HEK293T (cell line): ENCODE measurements at regions not wholly inside any gene's neighbourhood (a gene's known extent, or its start where the extent isn't known, plus 50 kb on each side); places are given as distances from the start of the nearest gene placed in this dataset.

Source experiments
- CTCF ChIA-PET: fragments of 350-600 bp; formaldehyde crosslinking; extraction: SDS; loops from one replicate; lab custom pipeline; 2021; ENCODE audit warnings: antibody characterized with exemption, inconsistent platforms; lab: Yijun Ruan, JAX
- POLR2A ChIA-PET: fragments of 350-600 bp; formaldehyde crosslinking; extraction: SDS; loops from one replicate; lab custom pipeline; 2020; ENCODE audit warnings: antibody characterized with exemption, inconsistent platforms; lab: Yijun Ruan, JAX
- DNase-seq: peaks from one replicate; pipeline ENCODE4 v3.0.0; 2012; ENCODE audit warnings: mixed read lengths; ENCODE audit errors: extremely low spot score
- ARNT ChIP-seq: fragments of 450-650 bp; IDR thresholded peaks from 2 replicates; pipeline ENCODE4 v1.6.1; 2017; ENCODE audit warnings: mild to moderate bottlenecking
- BHLHE40 ChIP-seq: fragments of 450-650 bp; IDR thresholded peaks from 2 replicates; pipeline ENCODE4 v1.6.1; 2016; ENCODE audit warnings: mild to moderate bottlenecking, moderate library complexity, borderline replicate concordance
- CTBP1 ChIP-seq: fragments of 450-650 bp; IDR thresholded peaks from 2 replicates; pipeline ENCODE4 v1.6.1; 2016; ENCODE audit warnings: borderline replicate concordance
- ELF4 ChIP-seq: fragments of 450-650 bp; IDR thresholded peaks from 2 replicates; pipeline ENCODE4 v1.6.1; 2017; ENCODE audit warnings: antibody characterized with exemption
- FOXA1 ChIP-seq: fragments of 450-650 bp; IDR thresholded peaks from 2 replicates; pipeline ENCODE4 v1.6.1; 2016; ENCODE audit warnings: mild to moderate bottlenecking
- FOXK2 ChIP-seq: fragments of 450-650 bp; IDR thresholded peaks from 2 replicates; pipeline ENCODE4 v1.6.1; 2016; ENCODE audit warnings: mild to moderate bottlenecking
- FOXM1 ChIP-seq: fragments of 450-650 bp; IDR thresholded peaks from 2 replicates; pipeline ENCODE4 v1.6.1; 2017; ENCODE audit warnings: mild to moderate bottlenecking, borderline replicate concordance
- HDGF ChIP-seq: fragments of 450-650 bp; IDR thresholded peaks from 2 replicates; pipeline ENCODE4 v1.6.1; 2017; ENCODE audit warnings: antibody characterized with exemption, borderline replicate concordance
- L3MBTL2 ChIP-seq: fragments of 450-650 bp; conservative IDR thresholded peaks from 2 replicates; pipeline ENCODE4 v1.6.1; 2016; ENCODE audit warnings: mild to moderate bottlenecking
- LEF1 ChIP-seq: fragments of 450-650 bp; IDR thresholded peaks from 2 replicates; pipeline ENCODE4 v1.6.1; 2017; ENCODE audit warnings: mild to moderate bottlenecking, borderline replicate concordance
- NFRKB ChIP-seq: fragments of 450-650 bp; IDR thresholded peaks from 2 replicates; pipeline ENCODE4 v1.6.1; 2016; ENCODE audit warnings: mild to moderate bottlenecking, moderate library complexity
- PKNOX1 ChIP-seq: fragments of 450-650 bp; IDR thresholded peaks from 2 replicates; pipeline ENCODE4 v1.6.1; 2016
- SP1 ChIP-seq: fragments of 450-650 bp; IDR thresholded peaks from 2 replicates; pipeline ENCODE4 v1.6.1; 2017
- SUZ12 ChIP-seq: fragments of 450-650 bp; IDR thresholded peaks from 2 replicates; pipeline ENCODE4 v1.6.1; 2016; ENCODE audit warnings: mild to moderate bottlenecking
- TARDBP ChIP-seq: fragments of 450-650 bp; IDR thresholded peaks from 2 replicates; pipeline ENCODE4 v1.6.1; 2016
- ZNF384 ChIP-seq: fragments of 450-650 bp; IDR thresholded peaks from 2 replicates; pipeline ENCODE4 v1.6.1; 2016

GRCh38 chr2:118535818-118536212 lies 311.6 kb downstream of the EN1 start:
- CTCF ChIA-PET = no interaction called here

GRCh38 chr2:118535171-118535817 lies 312.2 kb downstream of the EN1 start:
- ChIA-PET CTCF (no interaction called here), POLR2A (no interaction called here)
- no peak for TF ChIP-seq SP1
- no peak for TF ChIP-seq ARNT
- TF ChIP-seq BHLHE40 = no peak
- no peak for TF ChIP-seq L3MBTL2
- TF ChIP-seq HDGF = no peak
- no peak for TF ChIP-seq CTBP1
- no peak for TF ChIP-seq FOXA1
- no peak for TF ChIP-seq TARDBP
- no peak for TF ChIP-seq SUZ12
- no peak for TF ChIP-seq ZNF384
- TF ChIP-seq FOXK2 = no peak
- TF ChIP-seq PKNOX1 = no peak
- TF ChIP-seq ELF4 = no peak
- TF ChIP-seq LEF1 = no peak
- DNase-seq = no peak

More at GRCh38 chr2:118535818-118536212, 311.6 kb downstream of the EN1 start:
- TF ChIP-seq HDGF (no peak), CTBP1 (no peak), SUZ12 (no peak), PKNOX1 (no peak), LEF1 (no peak), FOXM1 (no peak), ELF4 (no peak), ARNT (no peak), BHLHE40 (no peak)
- POLR2A ChIA-PET = no interaction called here
- no peak for DNase-seq

- no peak for DNase-seq
- CTCF ChIA-PET = no interaction called here
- TF ChIP-seq HDGF = no peak
- TF ChIP-seq L3MBTL2 = no peak
- TF ChIP-seq PKNOX1 = peak; percentile 67
- TF ChIP-seq SP1 = no peak
- no peak for TF ChIP-seq SUZ12
- POLR2A ChIA-PET = no interaction called here
Observed at GRCh38 chr2:118530976-118531375, 316.5 kb downstream of the EN1 start.

GRCh38 chr2:118529908-118530599 lies 317.4 kb downstream of the EN1 start:
- CTCF ChIA-PET = no interaction called here
- TF ChIP-seq PKNOX1 (peak; percentile 69), CTBP1 (no peak)
- POLR2A ChIA-PET = no interaction called here
- DNase-seq = no peak

- TF ChIP-seq NFRKB = no peak
- no peak for TF ChIP-seq FOXA1
- TF ChIP-seq BHLHE40 = no peak
- no peak for TF ChIP-seq LEF1
- TF ChIP-seq L3MBTL2 = no peak
- DNase-seq = no peak
- POLR2A ChIA-PET = no interaction called here
- CTCF ChIA-PET = no interaction called here
Observed at GRCh38 chr2:118527571-118527970, 319.9 kb downstream of the EN1 start.

GRCh38 chr2:118525346-118525745 lies 322.1 kb downstream of the EN1 start:
- TF ChIP-seq FOXK2 = no peak
- TF ChIP-seq SUZ12 = no peak
- no peak for TF ChIP-seq ZNF384
- no peak for TF ChIP-seq BHLHE40
- TF ChIP-seq ARNT = no peak
- TF ChIP-seq SP1 = no peak
- no peak for TF ChIP-seq LEF1
- TF ChIP-seq PKNOX1 = no peak
- no peak for TF ChIP-seq TARDBP
- TF ChIP-seq L3MBTL2 = no peak
- TF ChIP-seq CTBP1 = no peak
- no peak for TF ChIP-seq NFRKB
- DNase-seq = no peak
- ChIA-PET CTCF (no interaction called here), POLR2A (no interaction called here)
